SU-DHL-6 (cell line): ENCODE measurements at regions not wholly inside any gene's neighbourhood (a gene's known extent, or its start where the extent isn't known, plus 50 kb on each side); places are given as distances from the start of the nearest gene placed in this dataset.

Experiments
- H2AFZ ChIP-seq: fragments of 200-600 bp; sonication (generic); 2 replicates; pipeline ENCODE4 v1.6.1; 2014; ENCODE audit warnings: low read depth, mild to moderate bottlenecking, moderate library complexity, mixed read lengths, antibody characterized with exemption, low read length; ENCODE audit not compliant: severe bottlenecking
- H3F3A ChIP-seq: fragments of 200-600 bp; shearing (Covaris generic); 2 replicates; pipeline ENCODE4 v1.6.0; 2016; ENCODE audit warnings: antibody characterized with exemption, mild to moderate bottlenecking; ENCODE audit not compliant: insufficient read depth
- H3K27ac ChIP-seq: fragments of 200-600 bp; sonication (generic); 2 replicates; pipeline ENCODE4 v1.5.1; 2016; ENCODE audit warnings: low read depth, mild to moderate bottlenecking, low read length, moderate library complexity, mixed read lengths
- H3K27me3 ChIP-seq: fragments of 200-600 bp; sonication (generic), shearing (Covaris generic); 2 replicates; pipeline ENCODE4 v1.6.0; 2014; ENCODE audit warnings: mild to moderate bottlenecking, low read length
- H3K36me3 ChIP-seq: fragments of 200-600 bp; sonication (generic); 2 replicates; pipeline ENCODE4 v1.6.1; 2014; ENCODE audit warnings: mild to moderate bottlenecking, low read length, mixed read lengths
- H3K4me2 ChIP-seq: fragments of 300-600, 200-600 bp; shearing (Covaris generic), sonication (generic); 2 replicates; pipeline ENCODE4 v1.6.0; 2014; ENCODE audit warnings: low read length, low read depth, mild to moderate bottlenecking; ENCODE audit not compliant: poor library complexity, severe bottlenecking
- H3K4me3 ChIP-seq: fragments of 200-600 bp; sonication (generic); 2 replicates; pipeline ENCODE4 v1.5.1; 2014; ENCODE audit warnings: antibody characterized with exemption, low read length, mild to moderate bottlenecking, mixed read lengths; ENCODE audit not compliant: insufficient read depth, poor library complexity, severe bottlenecking
- H3K79me2 ChIP-seq: fragments of 200-600 bp; sonication (generic); 2 replicates; pipeline ENCODE4 v1.6.1; 2014; ENCODE audit warnings: mild to moderate bottlenecking, low read length, moderate library complexity; ENCODE audit not compliant: insufficient read depth
- H3K9ac ChIP-seq: fragments of 200-600 bp; sonication (generic); 2 replicates; pipeline ENCODE4 v1.7.0; 2014; ENCODE audit warnings: mild to moderate bottlenecking, low read length
- H3K9me2 ChIP-seq: fragments of 200-600 bp; sonication (generic); replicated peaks from 2 replicates; pipeline ENCODE4 v1.6.1; 2014; ENCODE audit warnings: low read length; ENCODE audit not compliant: insufficient read depth
- H3K9me3 ChIP-seq: fragments of 200-600 bp; sonication (generic); 2 replicates; pipeline ENCODE4 v1.6.1; 2014; ENCODE audit warnings: low read length, mixed read lengths; ENCODE audit not compliant: insufficient read depth
- H4K20me1 ChIP-seq: fragments of 200-600 bp; sonication (generic); 2 replicates; pipeline ENCODE4 v1.6.1; 2014; ENCODE audit warnings: low read depth, mild to moderate bottlenecking, antibody characterized with exemption, low read length, moderate library complexity, mixed read lengths
- EZH2phosphoT487 ChIP-seq: fragments of 200-600 bp; sonication (generic), shearing (Covaris generic); conservative IDR thresholded peaks from 2 replicates; pipeline ENCODE4 v1.6.1; 2018; ENCODE audit warnings: mild to moderate bottlenecking, antibody characterized with exemption, low read length, moderate library complexity, mixed read lengths
- TF ChIP-seq, protein P1 (sequence below): fragments of 200-600 bp; sonication (generic); IDR thresholded peaks from one replicate; pipeline ENCODE4 v1.5.1; 2017; ENCODE audit warnings: antibody characterized with exemption, mild to moderate bottlenecking, low read length, moderate library complexity; ENCODE audit not compliant: insufficient read depth, poor library complexity, severe bottlenecking

DNA sequence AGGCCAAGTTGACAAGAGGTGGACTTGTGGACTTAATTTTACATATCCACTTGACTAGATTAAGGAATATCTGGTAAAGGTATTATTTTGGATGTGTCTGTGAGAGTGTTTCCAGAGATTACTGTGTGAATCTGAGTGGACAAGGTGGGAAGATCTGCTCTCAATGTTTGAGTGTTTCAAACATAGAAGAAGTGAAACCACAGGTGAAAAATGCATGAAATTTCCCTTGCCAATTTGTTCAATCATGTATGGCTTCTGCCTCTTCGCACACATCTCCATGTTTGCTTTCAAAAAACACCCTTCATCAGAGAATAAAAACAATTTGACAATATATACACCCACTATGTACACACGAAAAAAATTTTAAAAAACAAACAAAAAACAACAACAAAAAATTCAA lies 152.7 kb downstream of the SALL1 start:
- Histone ChIP-seq H4K20me1 (no peaks in the 10 kb centered on the region), H3K27ac (no peak overlapping the region), H3K4me2 (no peak overlapping the region), H3K79me2 (no peaks in the 10 kb centered on the region), H3K36me3 (no peaks in the 10 kb centered on the region), H3K9ac (no peak overlapping the region), H3K9me2 (no peaks in the 10 kb centered on the region), H3K27me3 (no peaks in the 10 kb centered on the region), H3K4me3 (no peak overlapping the region), H2AFZ (no peak overlapping the region), H3K9me3 (no peaks in the 10 kb centered on the region), H3F3A (no peaks in the 10 kb centered on the region)
- TF ChIP-seq, protein P1, sequence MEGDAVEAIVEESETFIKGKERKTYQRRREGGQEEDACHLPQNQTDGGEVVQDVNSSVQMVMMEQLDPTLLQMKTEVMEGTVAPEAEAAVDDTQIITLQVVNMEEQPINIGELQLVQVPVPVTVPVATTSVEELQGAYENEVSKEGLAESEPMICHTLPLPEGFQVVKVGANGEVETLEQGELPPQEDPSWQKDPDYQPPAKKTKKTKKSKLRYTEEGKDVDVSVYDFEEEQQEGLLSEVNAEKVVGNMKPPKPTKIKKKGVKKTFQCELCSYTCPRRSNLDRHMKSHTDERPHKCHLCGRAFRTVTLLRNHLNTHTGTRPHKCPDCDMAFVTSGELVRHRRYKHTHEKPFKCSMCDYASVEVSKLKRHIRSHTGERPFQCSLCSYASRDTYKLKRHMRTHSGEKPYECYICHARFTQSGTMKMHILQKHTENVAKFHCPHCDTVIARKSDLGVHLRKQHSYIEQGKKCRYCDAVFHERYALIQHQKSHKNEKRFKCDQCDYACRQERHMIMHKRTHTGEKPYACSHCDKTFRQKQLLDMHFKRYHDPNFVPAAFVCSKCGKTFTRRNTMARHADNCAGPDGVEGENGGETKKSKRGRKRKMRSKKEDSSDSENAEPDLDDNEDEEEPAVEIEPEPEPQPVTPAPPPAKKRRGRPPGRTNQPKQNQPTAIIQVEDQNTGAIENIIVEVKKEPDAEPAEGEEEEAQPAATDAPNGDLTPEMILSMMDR = no peak
- TF ChIP-seq EZH2phosphoT487 = no peak

DNA sequence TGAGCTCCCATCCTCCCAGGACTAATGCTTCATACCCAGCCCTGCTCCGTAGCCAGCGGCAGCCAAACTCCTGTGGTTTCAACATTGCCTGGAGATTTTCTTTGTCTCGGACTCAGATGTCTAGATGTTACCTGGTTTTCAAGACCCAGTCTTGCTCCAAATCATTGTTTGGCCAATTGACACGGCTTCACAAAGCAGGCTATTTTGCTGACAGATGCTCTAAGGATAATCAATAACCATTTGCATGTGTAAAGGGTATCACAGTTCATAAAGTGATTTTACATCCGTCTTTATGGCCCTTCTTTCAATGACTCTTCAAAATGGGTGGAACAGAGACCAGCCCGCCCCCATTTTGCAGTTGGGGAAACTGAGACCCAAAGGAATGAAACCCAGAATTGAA lies 153.4 kb downstream of the SALL1 start:
- no peak for TF ChIP-seq EZH2phosphoT487
- TF ChIP-seq, protein P1 = no peak
- Histone ChIP-seq H3K36me3 (no peaks in the 10 kb centered on the region), H2AFZ (no peak overlapping the region), H3K4me3 (no peak overlapping the region), H3K9me2 (no peaks in the 10 kb centered on the region), H3K79me2 (no peaks in the 10 kb centered on the region), H3K4me2 (no peak overlapping the region), H3F3A (no peaks in the 10 kb centered on the region), H3K9me3 (no peaks in the 10 kb centered on the region), H3K27ac (no peak overlapping the region), H3K27me3 (no peaks in the 10 kb centered on the region), H3K9ac (no peak overlapping the region), H4K20me1 (no peaks in the 10 kb centered on the region)

DNA sequence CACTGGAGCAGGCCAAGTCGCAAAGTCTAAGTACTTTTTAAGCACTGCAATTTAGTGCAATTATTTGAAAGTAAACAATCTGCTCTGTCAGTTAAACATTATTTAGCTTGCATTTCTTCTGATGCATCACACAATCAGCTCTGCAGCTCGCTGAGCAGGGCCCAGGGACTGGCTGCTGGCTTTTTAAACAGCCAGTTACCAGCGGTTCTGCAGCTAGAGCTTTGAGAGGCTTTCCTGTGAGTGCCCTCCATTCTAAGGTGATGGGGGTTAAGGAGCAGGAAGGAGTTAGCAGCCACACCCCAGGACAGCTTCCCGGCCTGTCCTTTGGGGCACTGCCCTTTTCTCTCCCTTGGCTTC lies 154.3 kb downstream of the SALL1 start:
- Histone ChIP-seq H3K79me2 (no peaks in the 10 kb centered on the region), H3F3A (no peaks in the 10 kb centered on the region), H3K4me3 (no peak overlapping the region), H3K4me2 (no peak overlapping the region), H3K36me3 (no peaks in the 10 kb centered on the region), H4K20me1 (no peaks in the 10 kb centered on the region), H3K27me3 (no peaks in the 10 kb centered on the region), H3K9ac (no peak overlapping the region), H2AFZ (no peak overlapping the region), H3K9me2 (no peaks in the 10 kb centered on the region), H3K27ac (no peak overlapping the region), H3K9me3 (no peaks in the 10 kb centered on the region)
- TF ChIP-seq, protein P1 = no peak
- no peak for TF ChIP-seq EZH2phosphoT487

DNA sequence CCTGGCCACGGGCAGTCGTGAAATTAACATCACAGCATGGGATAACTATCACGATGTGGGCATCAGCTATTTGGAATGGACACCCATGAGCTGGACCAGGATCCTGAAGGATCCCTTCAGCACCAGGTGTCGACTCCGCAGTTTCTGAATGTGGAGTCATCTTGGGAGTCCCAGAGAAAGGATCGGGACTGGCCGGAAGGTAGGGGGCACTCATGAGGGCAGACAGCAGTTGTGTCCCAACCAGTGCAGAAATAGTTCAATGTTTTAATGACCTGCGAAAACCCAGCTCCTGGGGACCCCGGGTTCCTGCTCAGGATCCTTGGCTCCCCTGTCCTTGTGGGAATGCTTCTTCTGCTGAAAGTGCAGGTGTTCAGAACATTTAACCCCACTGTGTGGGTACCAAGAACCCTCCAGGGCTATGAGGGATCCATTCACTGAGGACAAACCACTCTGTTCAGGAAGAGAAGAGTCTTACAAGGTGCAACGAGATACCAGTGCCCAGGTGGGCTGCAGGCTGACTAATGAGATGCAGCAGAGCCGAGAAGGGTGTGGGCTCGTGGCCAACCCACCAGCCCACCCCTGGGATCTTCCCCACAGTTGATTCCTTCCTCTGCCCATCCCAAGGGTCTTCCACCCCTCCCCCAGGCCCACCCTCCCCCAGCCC lies 154.8 kb downstream of the SALL1 start:
- Histone ChIP-seq H3K36me3 (no peaks in the 10 kb centered on the region), H3K27ac (no peak overlapping the region), H3K9me3 (no peaks in the 10 kb centered on the region), H3F3A (no peaks in the 10 kb centered on the region), H3K4me3 (no peak overlapping the region), H3K9ac (no peak overlapping the region), H2AFZ (no peak overlapping the region), H3K79me2 (no peaks in the 10 kb centered on the region), H4K20me1 (no peaks in the 10 kb centered on the region), H3K4me2 (no peak overlapping the region), H3K9me2 (no peaks in the 10 kb centered on the region), H3K27me3 (no peaks in the 10 kb centered on the region)
- TF ChIP-seq EZH2phosphoT487 = no peak
- TF ChIP-seq, protein P1 = no peak
